ENCODE measurements at regions not wholly inside any gene's neighbourhood (a gene's known extent, or its start where the extent isn't known, plus 50 kb on each side); places are given as distances from the start of the nearest gene placed in this dataset.

GRCh38 chr16:26189536-26189935 is 497.8 kb downstream of the HS3ST4 start:
- Histone ChIP-seq H3K4me1 (no peaks in the 10 kb centered on the region), H3K4me3 (no peak overlapping the region), H3K27me3 (no peaks in the 10 kb centered on the region), H3K9me3 (no peaks in the 10 kb centered on the region), H3K36me3 (no peaks in the 10 kb centered on the region), H3K27ac (no peak overlapping the region)
- DNase-seq = no peak
- TF ChIP-seq POLR2AphosphoS5 (IDR thresholded peaks at IDR 0.05) (no peak), POLR2A (IDR thresholded peaks at IDR 0.05) (no peak), EP300 (IDR thresholded peaks at IDR 0.05) (no peak), CTCF (IDR thresholded peaks at IDR 0.05) (no peak)
- ATAC-seq (ENCODE audit: low FRiP score in 2 of 2) = no peak
- 17 to 24% methylated on average over 6 of the region's 6 CpGs for WGBS, 2 donors

- Histone ChIP-seq H3K27me3 (no peaks in the 10 kb centered on the region), H3K36me3 (no peaks in the 10 kb centered on the region), H3K9me3 (no peaks in the 10 kb centered on the region), H3K27ac (no peak overlapping the region), H3K4me1 (no peaks in the 10 kb centered on the region), H3K4me3 (no peak overlapping the region)
- ATAC-seq (ENCODE audit: low FRiP score in 2 of 2) = no peak
- 94 to 96% methylated on average over 3 of the region's 3 CpGs for WGBS, 2 donors
- TF ChIP-seq POLR2AphosphoS5 (IDR thresholded peaks at IDR 0.05) (no peak), EP300 (IDR thresholded peaks at IDR 0.05) (no peak), POLR2A (IDR thresholded peaks at IDR 0.05) (no peak), CTCF (IDR thresholded peaks at IDR 0.05) (no peak)
- no peak for DNase-seq
These were observed 502.8 kb downstream of the HS3ST4 start for GRCh38 chr16:26194526-26194925.

GRCh38 chr16:26195225-26195624 is 503.5 kb downstream of the HS3ST4 start:
- no peaks in the 10 kb centered on the region for H3K4me1 ChIP-seq
- no peaks in the 10 kb centered on the region for H3K27me3 ChIP-seq
- WGBS, 2 donors = 56 to 60% methylated on average over 3 of the region's 3 CpGs
- no peaks in the 10 kb centered on the region for H3K36me3 ChIP-seq
- ATAC-seq (ENCODE audit: low FRiP score in 2 of 2) (no peak), DNase-seq (no peak)
- no peak overlapping the region for H3K4me3 ChIP-seq
- H3K9me3 ChIP-seq = no peaks in the 10 kb centered on the region
- TF ChIP-seq CTCF (IDR thresholded peaks at IDR 0.05) (no peak), POLR2AphosphoS5 (IDR thresholded peaks at IDR 0.05) (no peak), POLR2A (IDR thresholded peaks at IDR 0.05) (no peak), EP300 (IDR thresholded peaks at IDR 0.05) (no peak)
- H3K27ac ChIP-seq = no peak overlapping the region

- WGBS, 2 donors = 82 to 85% methylated on average over 3 of the region's 3 CpGs
- no peak for ATAC-seq (ENCODE audit: low FRiP score in 2 of 2)
- no peak for TF ChIP-seq CTCF (IDR thresholded peaks at IDR 0.05)
- TF ChIP-seq POLR2AphosphoS5 (IDR thresholded peaks at IDR 0.05) = no peak
- no peak for TF ChIP-seq POLR2A (IDR thresholded peaks at IDR 0.05)
- TF ChIP-seq EP300 (IDR thresholded peaks at IDR 0.05) = no peak
These were observed 504.6 kb downstream of the HS3ST4 start for GRCh38 chr16:26196310-26196709.

GRCh38 chr16:26196802-26197201 is 505.0 kb downstream of the HS3ST4 start:
- ATAC-seq (ENCODE audit: low FRiP score in 2 of 2) = no peak
- 45 to 47% methylated on average over 2 of the region's 2 CpGs for WGBS, 2 donors
- Histone ChIP-seq H3K36me3 (no peaks in the 10 kb centered on the region), H3K9me3 (no peaks in the 10 kb centered on the region), H3K27ac (no peak overlapping the region), H3K4me3 (no peak overlapping the region), H3K27me3 (no peaks in the 10 kb centered on the region), H3K4me1 (no peaks in the 10 kb centered on the region)
- TF ChIP-seq POLR2A (IDR thresholded peaks at IDR 0.05) (no peak), POLR2AphosphoS5 (IDR thresholded peaks at IDR 0.05) (no peak), EP300 (IDR thresholded peaks at IDR 0.05) (no peak), CTCF (IDR thresholded peaks at IDR 0.05) (no peak)
- DNase-seq = no peak

More at GRCh38 chr16:26196310-26196709, 504.6 kb downstream of the HS3ST4 start:
- H3K27me3 ChIP-seq = no peaks in the 10 kb centered on the region
- no peaks in the 10 kb centered on the region for H3K9me3 ChIP-seq
- no peaks in the 10 kb centered on the region for H3K4me1 ChIP-seq
- no peak overlapping the region for H3K27ac ChIP-seq
- H3K36me3 ChIP-seq = no peaks in the 10 kb centered on the region
- H3K4me3 ChIP-seq = no peak overlapping the region
- DNase-seq = no peak

Data from upper lobe of left lung (tissue), 6 donors.